SK-N-MC (cell line): ENCODE measurements at regions not wholly inside any gene's neighbourhood (a gene's known extent, or its start where the extent isn't known, plus 50 kb on each side); places are given as distances from the start of the nearest gene placed in this dataset.

Experiments
- EZH2 ChIP-seq: fragments of 200-600 bp; sonication (generic); IDR thresholded peaks from one replicate; pipeline ENCODE4 v1.6.1; 2017; ENCODE audit warnings: antibody characterized with exemption
- FOXP2 ChIP-seq: optimal IDR thresholded peaks from 2 replicates; pipeline ENCODE3; 2011; ENCODE audit warnings: mild to moderate bottlenecking, moderate library complexity; ENCODE audit not compliant: insufficient read depth; ENCODE audit errors: extremely low read length, control extremely low read depth
- POLR2AphosphoS5 ChIP-seq: IDR thresholded peaks from 2 replicates; pipeline ENCODE4 v1.6.1; 2012; ENCODE audit warnings: mild to moderate bottlenecking, low read depth, low read length, borderline replicate concordance

- TF ChIP-seq POLR2AphosphoS5 (no peak), EZH2 (no peak), FOXP2 (no peak)
These were observed 74.1 kb downstream of the HFE start for GRCh38 chr6:26161322-26161721.
